ENCODE measurements at regions not wholly inside any gene's neighbourhood (a gene's known extent, or its start where the extent isn't known, plus 50 kb on each side); places are given as distances from the start of the nearest gene placed in this dataset.

DNA sequence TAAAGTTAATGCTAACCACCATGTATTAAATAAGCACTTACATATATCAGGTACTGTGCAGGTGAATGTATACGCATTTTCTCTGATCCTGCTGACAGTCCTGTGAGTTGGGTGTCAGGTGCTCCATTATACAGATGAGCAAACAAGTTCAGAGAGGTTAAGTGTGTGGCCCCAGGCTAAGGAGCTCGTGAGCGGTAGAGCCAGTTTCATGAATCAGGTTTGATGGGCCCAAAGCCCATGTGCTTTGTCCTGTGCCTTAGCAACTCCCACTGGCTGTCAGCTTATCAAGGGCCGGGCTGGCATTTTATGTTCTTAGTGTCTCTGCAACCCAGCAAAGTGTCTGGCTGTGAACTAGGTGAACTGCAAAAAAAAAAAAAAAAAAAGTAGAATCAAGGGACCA is 701.2 kb upstream of the TBX3 start:
- Histone ChIP-seq H3K27ac (no peak overlapping the region), H3K4me3 (no peak overlapping the region), H3K36me3 (no peaks in the 10 kb centered on the region), H3K4me1 (peaks cover 0 to 5% (median 0%) of the 10 kb centered on the region in 4 donors), H3K27me3 (no peaks in the 10 kb centered on the region), H3K9me3 (no peaks in the 10 kb centered on the region)
- intact Hi-C loops (cut with DNase I): no loop called here
- DNase-seq: no peak
- no peak for ATAC-seq
- TF ChIP-seq POLR2A (IDR thresholded peaks at IDR 0.05): no peak
- TF ChIP-seq, protein P1, sequence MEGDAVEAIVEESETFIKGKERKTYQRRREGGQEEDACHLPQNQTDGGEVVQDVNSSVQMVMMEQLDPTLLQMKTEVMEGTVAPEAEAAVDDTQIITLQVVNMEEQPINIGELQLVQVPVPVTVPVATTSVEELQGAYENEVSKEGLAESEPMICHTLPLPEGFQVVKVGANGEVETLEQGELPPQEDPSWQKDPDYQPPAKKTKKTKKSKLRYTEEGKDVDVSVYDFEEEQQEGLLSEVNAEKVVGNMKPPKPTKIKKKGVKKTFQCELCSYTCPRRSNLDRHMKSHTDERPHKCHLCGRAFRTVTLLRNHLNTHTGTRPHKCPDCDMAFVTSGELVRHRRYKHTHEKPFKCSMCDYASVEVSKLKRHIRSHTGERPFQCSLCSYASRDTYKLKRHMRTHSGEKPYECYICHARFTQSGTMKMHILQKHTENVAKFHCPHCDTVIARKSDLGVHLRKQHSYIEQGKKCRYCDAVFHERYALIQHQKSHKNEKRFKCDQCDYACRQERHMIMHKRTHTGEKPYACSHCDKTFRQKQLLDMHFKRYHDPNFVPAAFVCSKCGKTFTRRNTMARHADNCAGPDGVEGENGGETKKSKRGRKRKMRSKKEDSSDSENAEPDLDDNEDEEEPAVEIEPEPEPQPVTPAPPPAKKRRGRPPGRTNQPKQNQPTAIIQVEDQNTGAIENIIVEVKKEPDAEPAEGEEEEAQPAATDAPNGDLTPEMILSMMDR (IDR thresholded peaks at IDR 0.05): no peak
- 89% methylated on average over 4 of the region's 4 CpGs for WGBS (ENCODE audit: insufficient coverage, low coverage, low lambda C conversion rate, missing lambda C conversion rate)

DNA sequence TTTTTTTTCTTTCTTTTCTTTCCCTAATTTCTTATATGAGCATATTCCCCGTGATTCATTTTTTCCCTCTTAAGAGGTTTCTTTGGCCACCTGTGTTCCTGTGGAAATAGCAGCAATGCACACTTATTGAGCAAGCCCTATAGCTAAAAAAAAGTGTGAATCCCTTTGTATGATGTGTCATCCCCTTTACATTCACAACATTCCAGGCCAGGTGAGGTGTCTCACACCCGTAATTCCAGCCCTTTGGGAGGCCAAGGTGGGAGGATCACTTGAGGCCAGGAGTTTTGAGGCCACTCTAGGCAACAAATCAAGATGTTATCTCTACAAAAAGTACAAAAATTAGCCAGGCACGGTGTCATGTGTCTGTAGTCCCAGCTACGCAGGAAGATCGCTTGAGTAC is 700.4 kb upstream of the TBX3 start:
- TF ChIP-seq, protein P1 (IDR thresholded peaks at IDR 0.05): no peak
- no peak for TF ChIP-seq POLR2A (IDR thresholded peaks at IDR 0.05)
- Histone ChIP-seq H3K4me1 (peaks cover 0 to 5% (median 0%) of the 10 kb centered on the region in 4 donors), H3K27me3 (no peaks in the 10 kb centered on the region), H3K9me3 (no peaks in the 10 kb centered on the region), H3K36me3 (no peaks in the 10 kb centered on the region), H3K27ac (no peak overlapping the region), H3K4me3 (no peak overlapping the region)
- DNase-seq (no peak), ATAC-seq (no peak)
- intact Hi-C loops (cut with DNase I): no loop called here
- WGBS (ENCODE audit: insufficient coverage, low coverage, low lambda C conversion rate, missing lambda C conversion rate): 67% methylated on average over 3 of the region's 5 CpGs

DNA sequence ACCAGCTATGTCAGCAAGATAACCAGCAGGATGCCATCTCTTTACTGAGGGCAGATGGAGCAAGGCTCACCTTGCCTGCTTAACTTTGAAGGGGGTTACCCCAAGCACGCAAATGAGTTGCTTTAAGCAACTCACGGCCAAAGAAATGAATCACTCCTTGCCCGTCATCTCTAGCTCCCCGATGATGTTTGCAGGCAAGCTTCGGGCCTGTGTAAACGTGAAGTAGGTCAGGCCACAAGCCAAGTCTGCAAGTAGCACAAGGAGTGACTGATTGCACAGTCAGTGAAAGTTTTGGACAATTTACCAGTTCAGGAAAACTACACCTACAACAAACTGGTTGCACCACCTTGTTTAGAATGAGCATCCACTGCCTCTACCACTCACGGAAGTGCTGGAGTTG is 699.7 kb upstream of the TBX3 start:
- intact Hi-C loops (cut with DNase I): no loop called here
- no peaks in the 10 kb centered on the region for H3K27me3 ChIP-seq
- peaks cover 0 to 5% (median 0%) of the 10 kb centered on the region in 4 donors for H3K4me1 ChIP-seq
- H3K9me3 ChIP-seq: no peaks in the 10 kb centered on the region
- no peak overlapping the region for H3K4me3 ChIP-seq
- TF ChIP-seq POLR2A (IDR thresholded peaks at IDR 0.05): no peak
- TF ChIP-seq, protein P1 (IDR thresholded peaks at IDR 0.05): no peak
- WGBS (ENCODE audit: insufficient coverage, low coverage, low lambda C conversion rate, missing lambda C conversion rate): 18% methylated on average over 6 of the region's 7 CpGs
- ATAC-seq (peak; percentile 63 to 84 (median 71)), DNase-seq (no peak)
- H3K36me3 ChIP-seq: no peaks in the 10 kb centered on the region
- no peak overlapping the region for H3K27ac ChIP-seq

DNA sequence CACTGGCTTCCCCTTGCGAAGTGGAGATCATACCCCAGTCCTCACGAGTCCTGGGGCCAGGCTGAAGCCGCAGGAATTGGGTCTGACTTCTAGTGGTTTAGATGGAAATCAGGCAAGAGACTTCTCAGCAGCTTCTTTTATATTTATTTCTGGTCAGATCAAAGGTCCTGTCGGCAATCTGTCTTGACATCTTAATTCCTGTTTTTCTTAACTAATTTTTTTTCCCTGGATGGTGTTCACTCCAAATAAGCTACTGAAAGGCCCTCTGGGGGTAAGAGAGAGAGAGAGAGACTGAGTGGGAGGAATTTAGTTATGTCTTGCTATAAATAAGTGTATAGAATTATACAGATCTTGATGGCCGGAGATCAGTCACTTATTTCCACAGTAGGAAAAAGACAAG is 698.7 kb upstream of the TBX3 start:
- H3K4me3 ChIP-seq: no peak overlapping the region
- WGBS (ENCODE audit: insufficient coverage, low coverage, low lambda C conversion rate, missing lambda C conversion rate): 92% methylated on average over 4 of the region's 5 CpGs
- DNase-seq (no peak), ATAC-seq (no peak)
- H3K4me1 ChIP-seq: peaks cover 0 to 5% (median 0%) of the 10 kb centered on the region in 4 donors
- TF ChIP-seq POLR2A (IDR thresholded peaks at IDR 0.05): no peak
- TF ChIP-seq, protein P1 (IDR thresholded peaks at IDR 0.05): no peak
- no peaks in the 10 kb centered on the region for H3K27me3 ChIP-seq
- intact Hi-C loops (cut with DNase I): no loop called here
- H3K36me3 ChIP-seq: no peaks in the 10 kb centered on the region
- H3K9me3 ChIP-seq: no peaks in the 10 kb centered on the region
- no peak overlapping the region for H3K27ac ChIP-seq

DNA sequence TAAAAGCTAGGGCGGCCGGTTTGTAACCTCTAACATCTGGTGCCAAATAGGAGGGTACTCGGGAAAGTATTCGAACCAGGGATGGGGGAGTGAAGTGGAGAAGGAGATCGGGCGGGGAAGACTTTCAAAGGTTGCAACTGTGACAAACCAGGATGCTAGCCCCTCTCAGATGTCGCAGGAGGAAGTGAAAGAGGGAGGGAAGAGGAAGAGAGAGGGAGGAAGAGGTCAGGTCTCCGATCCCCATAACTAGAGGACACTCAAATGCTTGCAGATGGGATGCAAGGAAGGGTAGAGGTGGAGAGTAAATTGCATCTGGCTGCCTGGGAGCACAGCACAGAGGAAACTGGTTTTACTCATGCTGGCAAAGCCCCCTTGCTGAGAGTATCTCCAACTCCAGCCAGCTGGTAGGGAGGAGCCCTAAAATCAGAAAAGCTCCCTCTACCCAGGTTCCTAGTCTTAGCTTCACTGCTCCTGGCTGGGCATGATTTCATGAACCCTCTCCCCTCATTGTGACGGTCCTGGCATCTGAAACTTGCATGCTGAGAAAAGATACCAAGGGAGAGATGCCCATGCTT is 696.7 kb upstream of the TBX3 start:
- Histone ChIP-seq H3K9me3 (no peaks in the 10 kb centered on the region), H3K27me3 (no peaks in the 10 kb centered on the region), H3K4me1 (peaks cover 0 to 5% (median 0%) of the 10 kb centered on the region in 4 donors), H3K36me3 (no peaks in the 10 kb centered on the region), H3K4me3 (no peak overlapping the region), H3K27ac (no peak overlapping the region)
- no peak for ATAC-seq
- 52% methylated on average over 9 of the region's 9 CpGs for WGBS (ENCODE audit: insufficient coverage, low coverage, low lambda C conversion rate, missing lambda C conversion rate)
- TF ChIP-seq, protein P1 (IDR thresholded peaks at IDR 0.05): no peak
- no peak for TF ChIP-seq POLR2A (IDR thresholded peaks at IDR 0.05)
- intact Hi-C loops (cut with DNase I): no loop called here
- no peak for DNase-seq
